OCI-LY3 (cell line): ENCODE measurements at regions not wholly inside any gene's neighbourhood (a gene's known extent, or its start where the extent isn't known, plus 50 kb on each side); places are given as distances from the start of the nearest gene placed in this dataset.

Experiments
- CTCF ChIP-seq: fragments of 200-600, 300-600 bp; sonication (generic); IDR thresholded peaks from 2 replicates; pipeline ENCODE4 v1.5.1; 2014; ENCODE audit warnings: antibody characterized with exemption, low read length, low read depth
- EZH2phosphoT487 ChIP-seq: fragments of 200-600 bp; shearing (Covaris generic); IDR thresholded peaks from 2 replicates; pipeline ENCODE4 v1.6.1; 2018; ENCODE audit warnings: antibody characterized with exemption, mixed run types, low read depth

- TF ChIP-seq CTCF = no peak
- TF ChIP-seq EZH2phosphoT487 = no peak
These were observed 176.6 kb upstream of the POU3F2 start for GRCh38 chr6:98657764-98658163.
